Neural progenitor cell (in vitro differentiated cells): ENCODE measurements at regions not wholly inside any gene's neighbourhood (a gene's known extent, or its start where the extent isn't known, plus 50 kb on each side); places are given as distances from the start of the nearest gene placed in this dataset.

ENCODE experiments used
- DNase-seq: peaks from one replicate; pipeline ENCODE4 v3.0.0-alpha.2; 2016; ENCODE audit warnings: low spot score
- H2AFZ ChIP-seq: fragments of 200-600 bp; sonication (generic); replicated peaks from 2 replicates; pipeline ENCODE4 v1.6.1; 2016; ENCODE audit warnings: antibody characterized with exemption
- H3F3A ChIP-seq: fragments of 200-600 bp; sonication (generic); 2 replicates; pipeline ENCODE4 v1.6.1; 2016; ENCODE audit warnings: antibody characterized with exemption, low read depth
- H3K27ac ChIP-seq: fragments of 200-600 bp; sonication (generic); 2 replicates; pipeline ENCODE4 v1.5.1; 2016; ENCODE audit warnings: mild to moderate bottlenecking
- H3K27me3 ChIP-seq: fragments of 200-600 bp; sonication (generic); 2 replicates; pipeline ENCODE4 v1.6.1; 2016; ENCODE audit warnings: mild to moderate bottlenecking, moderate library complexity
- H3K36me3 ChIP-seq: fragments of 200-600 bp; sonication (generic); 2 replicates; pipeline ENCODE4 v1.5.1; 2016
- H3K4me1 ChIP-seq: fragments of 200-600 bp; sonication (generic); 2 replicates; pipeline ENCODE4 v1.6.1; 2016; ENCODE audit warnings: mixed run types
- H3K4me2 ChIP-seq: fragments of 200-600 bp; sonication (generic); 2 replicates; pipeline ENCODE4 v1.6.1; 2016
- H3K4me3 ChIP-seq: fragments of 200-600 bp; sonication (generic); 2 replicates; pipeline ENCODE4 v1.5.1; 2016
- H3K79me2 ChIP-seq: fragments of 200-600 bp; sonication (generic); 2 replicates; pipeline ENCODE4 v1.6.1; 2016; ENCODE audit warnings: low read depth
- H3K9ac ChIP-seq: fragments of 200-600 bp; sonication (generic); 2 replicates; pipeline ENCODE4 v1.6.1; 2016
- H3K9me3 ChIP-seq: fragments of 200-600 bp; sonication (generic); 2 replicates; pipeline ENCODE4 v1.5.1; 2016; ENCODE audit warnings: low read depth
- H4K20me1 ChIP-seq: fragments of 200-600 bp; sonication (generic); 2 replicates; pipeline ENCODE4 v1.6.1; 2016; ENCODE audit warnings: low read depth
- H3K27ac Mint-ChIP-seq: 3 replicates; pipeline ENCODE4 v1.8.0; 2021; ENCODE audit warnings: mixed read lengths
- H3K27me3 Mint-ChIP-seq: 2 replicates; pipeline ENCODE4 v1.8.0; 2022; ENCODE audit warnings: low read depth, mild to moderate bottlenecking, inconsistent platforms, moderate library complexity, mixed read lengths; ENCODE audit not compliant: insufficient read depth
- H3K36me3 Mint-ChIP-seq: 3 replicates; pipeline ENCODE4 v1.8.0; 2021; ENCODE audit warnings: mixed read lengths
- H3K4me1 Mint-ChIP-seq: 3 replicates; pipeline ENCODE4 v1.8.0; 2021; ENCODE audit warnings: mixed read lengths
- H3K4me3 Mint-ChIP-seq: 3 replicates; pipeline ENCODE4 v1.8.0; 2021; ENCODE audit warnings: mild to moderate bottlenecking, moderate library complexity, mixed read lengths
- H3K9me3 Mint-ChIP-seq: 3 replicates; pipeline ENCODE4 v1.8.0; 2020; ENCODE audit warnings: mixed read lengths
- EZH2 ChIP-seq: fragments of 200-600 bp; sonication (generic); IDR thresholded peaks from 2 replicates; pipeline ENCODE4 v1.6.1; 2017; ENCODE audit warnings: antibody characterized with exemption, mild to moderate bottlenecking, moderate library complexity
- EZH2phosphoT487 ChIP-seq: fragments of 200-600 bp; sonication (generic); IDR thresholded peaks from 2 replicates; pipeline ENCODE4 v1.6.1; 2017; ENCODE audit warnings: antibody characterized with exemption
- TF ChIP-seq, protein P1 (sequence below): fragments of 200-600 bp; sonication (generic); IDR thresholded peaks from 2 replicates; pipeline ENCODE4 v1.5.1; 2017; ENCODE audit warnings: antibody characterized with exemption, mild to moderate bottlenecking

DNA sequence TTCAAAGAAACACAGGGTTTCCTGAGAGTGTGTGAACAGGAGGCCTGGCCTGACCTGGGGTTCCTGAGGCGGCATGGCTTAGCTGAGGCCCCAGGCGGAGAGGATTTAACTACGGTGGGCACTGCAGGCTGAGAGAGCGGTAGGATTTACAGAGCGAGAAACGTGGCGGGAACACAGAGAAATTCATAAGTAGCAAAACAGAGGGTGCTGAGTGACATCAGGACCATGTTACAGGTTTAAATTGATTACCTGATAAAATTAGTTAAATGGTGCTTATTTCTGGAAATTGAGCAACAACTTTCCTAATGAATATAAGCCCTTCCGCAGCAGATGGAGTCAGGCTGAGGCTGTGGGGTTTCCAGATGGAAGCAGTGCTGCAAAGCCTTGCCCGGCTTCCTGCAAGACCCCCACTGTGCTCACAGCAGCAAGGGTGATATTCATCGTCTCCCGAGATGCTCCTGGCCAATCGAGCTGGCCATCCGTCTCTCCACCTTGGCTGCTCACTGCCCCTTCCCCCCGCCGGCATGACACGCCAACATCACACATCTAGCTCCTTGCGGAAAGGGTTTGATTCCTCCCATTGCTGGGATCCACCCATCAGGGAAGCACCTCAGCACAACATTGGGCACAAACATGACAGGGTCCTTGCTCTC lies 69.4 kb upstream of the MORC3 start:
- Histone ChIP-seq H3K9ac (no peak overlapping the region), H3K79me2 (no peaks in the 10 kb centered on the region), H3K27ac (peak overlapping the region; percentile 20), H4K20me1 (no peaks in the 10 kb centered on the region), H3K9me3 (no peaks in the 10 kb centered on the region), H3K4me2 (no peak overlapping the region), H3F3A (peaks cover 26% of the 10 kb centered on the region), H3K27me3 (no peaks in the 10 kb centered on the region), H3K36me3 (no peaks in the 10 kb centered on the region), H3K4me3 (no peak overlapping the region), H3K4me1 (peaks cover 34% of the 10 kb centered on the region), H2AFZ (no peak overlapping the region)
- H3K4me1 Mint-ChIP-seq, result peaks cover 23% of the 10 kb centered on the region
- DNase-seq, result peak; percentile 27
- H3K4me3 Mint-ChIP-seq, result no peak overlapping the region
- H3K27me3 Mint-ChIP-seq, result no peaks in the 10 kb centered on the region
- H3K9me3 Mint-ChIP-seq, result no peaks in the 10 kb centered on the region
- H3K27ac Mint-ChIP-seq, result no peak overlapping the region
- no peak for TF ChIP-seq EZH2phosphoT487
- TF ChIP-seq, protein P1, sequence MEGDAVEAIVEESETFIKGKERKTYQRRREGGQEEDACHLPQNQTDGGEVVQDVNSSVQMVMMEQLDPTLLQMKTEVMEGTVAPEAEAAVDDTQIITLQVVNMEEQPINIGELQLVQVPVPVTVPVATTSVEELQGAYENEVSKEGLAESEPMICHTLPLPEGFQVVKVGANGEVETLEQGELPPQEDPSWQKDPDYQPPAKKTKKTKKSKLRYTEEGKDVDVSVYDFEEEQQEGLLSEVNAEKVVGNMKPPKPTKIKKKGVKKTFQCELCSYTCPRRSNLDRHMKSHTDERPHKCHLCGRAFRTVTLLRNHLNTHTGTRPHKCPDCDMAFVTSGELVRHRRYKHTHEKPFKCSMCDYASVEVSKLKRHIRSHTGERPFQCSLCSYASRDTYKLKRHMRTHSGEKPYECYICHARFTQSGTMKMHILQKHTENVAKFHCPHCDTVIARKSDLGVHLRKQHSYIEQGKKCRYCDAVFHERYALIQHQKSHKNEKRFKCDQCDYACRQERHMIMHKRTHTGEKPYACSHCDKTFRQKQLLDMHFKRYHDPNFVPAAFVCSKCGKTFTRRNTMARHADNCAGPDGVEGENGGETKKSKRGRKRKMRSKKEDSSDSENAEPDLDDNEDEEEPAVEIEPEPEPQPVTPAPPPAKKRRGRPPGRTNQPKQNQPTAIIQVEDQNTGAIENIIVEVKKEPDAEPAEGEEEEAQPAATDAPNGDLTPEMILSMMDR, result no peak
- no peak for TF ChIP-seq EZH2
- peaks cover 28% of the 10 kb centered on the region for H3K36me3 Mint-ChIP-seq

DNA sequence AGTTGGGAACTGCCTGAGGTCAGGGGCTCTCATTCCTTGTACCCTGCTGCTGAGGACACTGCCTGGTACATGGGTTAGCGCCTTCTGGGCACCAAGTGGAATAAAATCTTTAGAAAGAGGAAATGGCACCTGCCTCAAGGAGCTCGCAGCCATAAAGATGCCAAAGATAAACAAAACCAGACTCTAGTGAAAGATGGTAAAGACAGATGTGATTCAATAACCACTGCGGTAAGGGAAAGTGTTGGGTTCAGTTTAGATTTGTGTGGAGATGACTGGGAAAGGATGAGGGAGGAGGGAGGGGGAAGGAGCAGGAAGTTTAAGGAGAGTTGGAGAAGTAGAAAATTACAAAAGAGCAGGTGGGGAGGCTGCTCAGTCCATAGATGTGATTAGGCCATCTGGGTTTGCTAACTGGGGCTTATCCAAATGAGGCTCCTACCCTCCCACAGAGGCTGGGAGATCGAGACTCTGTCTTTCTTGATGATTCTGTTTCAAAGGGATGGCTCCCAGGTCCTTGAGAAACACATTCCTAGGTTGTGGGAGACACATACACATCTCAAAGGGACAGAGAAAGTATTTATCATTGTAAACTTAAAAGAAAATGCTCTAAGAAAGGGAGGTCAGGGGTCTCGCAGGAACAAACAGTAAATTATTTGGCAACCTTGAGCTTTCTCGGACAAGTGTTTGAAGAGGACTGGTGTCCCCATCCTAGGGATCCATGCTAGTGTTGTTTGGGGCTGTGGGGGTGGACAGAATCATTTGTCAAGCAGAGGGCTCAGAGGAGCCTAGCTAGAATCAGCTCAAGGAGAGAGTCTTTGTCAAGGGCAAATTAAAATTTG lies 65.7 kb upstream of the MORC3 start:
- Mint-ChIP-seq H3K27me3 (no peaks in the 10 kb centered on the region), H3K4me1 (peaks cover 27% of the 10 kb centered on the region), H3K27ac (peak overlapping the region; percentile 3), H3K36me3 (peaks cover 17% of the 10 kb centered on the region), H3K9me3 (no peaks in the 10 kb centered on the region), H3K4me3 (no peak overlapping the region)
- Histone ChIP-seq H3K4me1 (peaks cover 34% of the 10 kb centered on the region), H3K79me2 (no peaks in the 10 kb centered on the region), H3K27me3 (no peaks in the 10 kb centered on the region), H3K36me3 (no peaks in the 10 kb centered on the region), H4K20me1 (no peaks in the 10 kb centered on the region), H3F3A (peaks cover 26% of the 10 kb centered on the region), H3K4me2 (peak overlapping the region; percentile 28), H3K27ac (peak overlapping the region; percentile 25), H2AFZ (no peak overlapping the region), H3K9ac (no peak overlapping the region), H3K4me3 (no peak overlapping the region), H3K9me3 (no peaks in the 10 kb centered on the region)
- TF ChIP-seq EZH2phosphoT487 (no peak), EZH2 (no peak)
- TF ChIP-seq, protein P1, result no peak
- DNase-seq, result peak; percentile 50

DNA sequence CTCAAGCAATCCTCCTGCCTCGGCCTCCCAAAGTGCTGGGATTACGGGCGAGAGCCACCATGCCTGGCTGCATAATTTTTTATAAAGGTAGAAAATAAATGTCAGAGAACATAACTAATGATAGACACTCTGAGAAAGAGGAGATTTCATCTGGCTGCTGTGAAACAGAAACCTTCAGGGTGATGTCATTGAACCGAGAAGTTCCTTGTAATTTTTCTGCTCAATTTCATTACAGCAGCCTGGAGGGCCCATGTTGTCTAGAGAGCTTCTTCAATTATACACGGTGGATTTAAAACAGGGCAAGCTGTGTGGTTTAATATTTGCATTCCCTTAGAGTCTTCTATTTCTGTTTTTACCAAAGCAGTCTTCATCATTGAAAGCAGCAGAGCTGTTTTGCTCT lies 64.3 kb upstream of the MORC3 start:
- Histone ChIP-seq H3K4me3 (no peak overlapping the region), H3K4me2 (no peak overlapping the region), H3K9me3 (no peaks in the 10 kb centered on the region), H3K27ac (no peak overlapping the region), H3K79me2 (no peaks in the 10 kb centered on the region), H3K27me3 (no peaks in the 10 kb centered on the region), H4K20me1 (no peaks in the 10 kb centered on the region), H3K36me3 (no peaks in the 10 kb centered on the region), H3F3A (peaks cover 21% of the 10 kb centered on the region), H2AFZ (no peak overlapping the region), H3K4me1 (peaks cover 24% of the 10 kb centered on the region), H3K9ac (no peak overlapping the region)
- TF ChIP-seq, protein P1, result no peak
- TF ChIP-seq EZH2 (no peak), EZH2phosphoT487 (no peak)
- no peak for DNase-seq
- peaks cover 24% of the 10 kb centered on the region for H3K4me1 Mint-ChIP-seq
- H3K27ac Mint-ChIP-seq, result no peak overlapping the region
- H3K4me3 Mint-ChIP-seq, result no peak overlapping the region
- no peaks in the 10 kb centered on the region for H3K9me3 Mint-ChIP-seq
- H3K36me3 Mint-ChIP-seq, result peaks cover 18% of the 10 kb centered on the region
- H3K27me3 Mint-ChIP-seq, result no peaks in the 10 kb centered on the region
